Transverse colon (tissue), 1 donor: ENCODE measurements at regions not wholly inside any gene's neighbourhood (a gene's known extent, or its start where the extent isn't known, plus 50 kb on each side); places are given as distances from the start of the nearest gene placed in this dataset.

ENCODE experiments used
- EP300 ChIP-seq: sonication (generic); formaldehyde crosslinking; IDR thresholded peaks from one replicate; pipeline ENCODE4 v1.6.1; 2017; ENCODE audit warnings: antibody characterized with exemption, low read depth
- POLR2A ChIP-seq: fragments of 450-650 bp; IDR thresholded peaks from one replicate; pipeline ENCODE4 v1.6.1; 2016; ENCODE audit warnings: antibody characterized with exemption, mild to moderate bottlenecking, moderate library complexity

DNA sequence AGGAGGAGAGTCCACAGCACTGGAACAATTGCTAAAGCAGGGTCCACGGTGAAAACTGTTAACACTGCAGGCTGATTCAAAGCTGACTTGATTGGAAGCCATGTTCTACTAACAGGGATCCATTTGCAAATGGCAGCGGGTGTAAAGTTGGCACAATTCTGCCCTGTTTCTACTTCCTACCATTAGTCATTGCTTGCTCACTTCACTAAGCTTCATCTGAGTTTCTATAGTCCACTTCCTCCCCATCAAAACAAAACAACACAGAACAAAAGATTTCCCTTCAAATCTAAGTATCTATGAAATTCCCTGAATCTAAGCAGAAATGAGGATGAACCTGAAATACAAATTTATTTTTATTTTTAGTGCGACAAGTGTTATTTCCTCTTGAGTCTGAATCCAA lies 187.4 kb upstream of the SOX11 start:
- TF ChIP-seq EP300, result no peak
- no peak for TF ChIP-seq POLR2A
